Stimulated activated CD8-positive, alpha-beta memory T cell treated with anti-CD3 and anti-CD28 coated beads, Interleukin-4, amount 100 ng/mL, for 48 hours (primary cell): ENCODE measurements at regions not wholly inside any gene's neighbourhood (a gene's known extent, or its start where the extent isn't known, plus 50 kb on each side); places are given as distances from the start of the nearest gene placed in this dataset.
"Not testable (repeated sequence)": the region's sequence is repeated elsewhere in the genome, so short reads cannot be mapped to it uniquely, and the experiment has no call there.

Experiments used
- DNase-seq: peaks from one replicate; pipeline ENCODE4 v3.0.0-alpha.2; 2020

DNA sequence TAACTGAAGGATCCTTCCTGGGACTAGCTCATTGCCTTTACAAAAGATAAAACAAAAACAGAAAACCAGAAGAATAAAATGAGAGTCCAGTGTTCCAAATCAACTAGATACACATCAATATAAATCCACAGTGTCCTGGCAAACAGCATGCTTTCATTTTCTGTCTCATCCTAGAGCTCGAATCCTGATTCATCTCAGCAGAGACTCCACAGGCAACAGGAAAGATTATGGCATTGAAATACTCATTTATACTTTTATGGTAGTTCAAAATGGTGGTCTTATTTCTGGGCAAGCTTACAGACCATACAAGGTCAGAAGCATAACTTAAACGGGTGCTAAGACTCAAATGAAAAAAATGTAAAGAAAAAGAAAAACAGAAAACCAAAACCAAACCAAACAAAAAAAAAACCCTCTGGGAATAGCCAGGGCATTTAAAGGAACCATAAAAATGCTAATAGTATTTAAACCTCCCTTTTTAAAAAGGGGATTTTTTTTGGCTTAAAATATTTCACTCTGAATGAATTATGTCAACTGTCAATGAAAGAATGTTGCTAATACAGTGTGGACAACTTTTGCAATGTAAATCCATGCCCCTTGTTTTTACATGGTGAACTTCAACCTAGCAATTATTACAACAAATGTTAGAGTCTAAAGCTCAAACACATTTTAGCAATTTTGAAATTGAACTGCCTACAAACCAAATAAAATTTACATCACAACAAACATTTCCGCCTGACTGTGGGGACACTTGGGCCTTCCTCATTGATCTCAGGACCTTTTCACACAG lies 57.9 kb downstream of the GPR101 start:
- DNase-seq, result no peak

DNA sequence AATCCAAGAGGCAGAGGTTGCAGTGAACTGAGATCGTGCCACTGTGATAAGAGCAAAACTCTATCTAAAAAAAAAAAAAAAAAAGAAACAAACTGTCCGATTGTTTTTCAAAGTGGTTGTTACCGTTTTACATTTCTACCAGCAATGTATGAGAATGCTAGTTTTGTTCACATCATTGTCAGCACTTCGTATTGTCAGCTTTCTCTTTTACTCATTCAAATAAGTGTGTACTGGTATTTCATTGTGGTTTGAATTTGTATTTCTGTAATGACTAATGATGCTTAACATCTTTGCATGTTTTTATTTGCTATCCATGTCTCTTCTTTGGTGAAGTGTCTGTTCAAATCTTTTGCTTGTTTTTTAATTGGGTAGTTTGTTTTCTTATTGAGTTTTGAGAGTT lies 65.8 kb downstream of the GPR101 start:
- no peak for DNase-seq

DNA sequence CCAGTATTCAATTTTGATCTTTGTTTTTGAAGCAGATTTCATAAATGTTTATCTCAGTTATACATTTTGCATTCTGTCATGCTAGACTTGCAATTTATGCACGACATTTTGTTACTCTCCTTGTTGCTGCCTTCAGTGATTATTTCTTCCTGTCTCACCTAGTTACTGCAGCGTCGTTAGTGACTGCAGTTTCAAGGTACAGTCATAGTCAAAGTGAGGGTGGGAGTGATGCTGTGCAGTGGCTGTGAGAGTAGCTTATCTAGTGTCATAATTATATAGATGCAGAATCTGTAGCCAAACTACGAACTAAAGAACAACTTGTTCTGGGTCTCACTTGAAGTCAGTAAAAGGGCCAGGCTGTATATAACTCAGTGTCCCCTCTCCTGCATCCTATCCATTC lies 69.8 kb downstream of the GPR101 start:
- DNase-seq, result no peak

DNA sequence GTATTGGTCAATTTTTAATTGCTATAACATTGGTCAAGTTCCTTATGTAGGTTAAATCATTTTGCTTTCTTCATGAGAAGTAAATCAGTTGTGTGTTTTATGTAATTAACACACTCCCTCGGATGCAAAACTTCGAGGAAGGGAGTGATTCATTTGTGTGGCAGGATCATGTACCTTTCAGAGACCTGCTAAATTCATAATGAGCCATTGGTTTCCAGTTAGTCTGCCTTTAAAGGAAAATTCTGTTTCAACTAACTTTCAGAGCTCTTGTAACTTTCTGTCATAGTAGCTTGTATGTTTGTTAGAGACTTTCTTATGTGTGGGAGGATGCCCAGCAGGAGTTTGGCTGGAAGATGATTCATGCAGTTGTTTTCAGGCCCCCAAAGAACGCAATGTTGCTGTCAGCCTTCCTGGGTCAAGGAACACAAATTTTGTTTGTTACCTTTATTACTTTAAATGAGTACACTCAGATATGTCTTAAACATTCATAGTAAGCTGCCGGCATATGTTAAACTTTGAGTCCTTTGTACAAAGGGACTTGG lies 72.1 kb downstream of the GPR101 start:
- no peak for DNase-seq

DNA sequence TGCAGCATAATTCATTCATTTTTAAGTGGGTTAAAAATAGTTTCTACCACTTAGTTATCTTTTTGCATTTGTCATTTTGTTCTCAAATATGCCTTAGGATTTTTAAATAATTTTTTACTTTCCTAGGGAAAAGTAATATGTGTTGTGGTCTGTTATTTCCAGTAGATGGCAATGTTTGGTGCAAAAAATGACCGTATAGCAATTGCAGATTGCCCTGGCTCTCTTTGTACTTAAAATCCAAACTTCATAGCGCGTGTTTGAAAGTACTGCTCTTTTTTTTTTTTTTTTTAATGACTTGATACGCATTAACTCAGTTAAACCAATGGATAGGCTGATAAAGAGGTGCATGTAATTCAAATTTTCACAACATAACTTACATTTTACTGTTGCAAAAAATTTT lies 74.4 kb upstream of the RBMX start:
- DNase-seq, result no peak

DNA sequence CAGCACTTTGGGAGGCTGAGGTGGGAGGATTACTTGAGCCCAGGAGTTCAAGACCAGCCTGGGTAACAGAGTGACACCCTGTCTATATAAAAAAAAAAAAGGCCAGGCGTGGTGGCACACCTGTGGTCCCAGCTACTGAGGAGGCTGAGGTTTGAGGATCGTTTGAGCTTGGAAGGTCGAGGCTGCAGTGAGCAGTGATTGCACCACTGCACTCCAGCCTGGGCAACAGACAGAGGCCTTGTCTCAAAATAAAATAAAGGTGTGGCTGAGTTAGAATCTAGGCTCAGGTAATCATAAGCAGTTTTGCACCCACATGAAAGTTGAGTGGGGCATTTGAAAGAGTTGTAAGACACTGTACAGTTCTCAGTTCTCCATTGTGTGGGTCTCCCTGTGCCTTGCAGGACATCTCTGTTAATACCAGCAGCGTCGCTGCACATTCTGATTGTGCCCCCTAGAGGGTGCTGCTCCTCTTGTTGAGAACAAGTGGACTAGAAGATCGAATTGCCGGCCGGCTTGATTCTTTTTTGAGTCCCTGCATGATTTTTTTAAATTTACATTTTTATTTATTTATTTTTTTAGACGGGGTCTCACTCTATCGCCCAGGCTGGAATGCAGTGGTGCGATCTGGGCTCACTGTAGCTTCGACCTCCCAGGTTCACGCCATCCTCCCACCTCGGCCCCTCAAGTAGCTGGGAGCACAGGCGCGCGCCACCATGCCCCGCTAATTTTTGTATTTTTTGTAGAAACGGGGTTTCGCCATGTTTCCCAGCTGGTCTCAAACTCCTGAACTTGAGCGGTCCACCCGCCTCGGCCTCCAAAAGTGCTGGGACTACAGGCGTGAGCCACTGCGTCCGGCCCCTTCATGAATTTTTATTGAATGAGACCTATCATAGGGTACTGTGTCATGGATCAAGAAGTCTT lies 73.6 kb upstream of the RBMX start:
- DNase-seq, result peak; percentile 68

DNA sequence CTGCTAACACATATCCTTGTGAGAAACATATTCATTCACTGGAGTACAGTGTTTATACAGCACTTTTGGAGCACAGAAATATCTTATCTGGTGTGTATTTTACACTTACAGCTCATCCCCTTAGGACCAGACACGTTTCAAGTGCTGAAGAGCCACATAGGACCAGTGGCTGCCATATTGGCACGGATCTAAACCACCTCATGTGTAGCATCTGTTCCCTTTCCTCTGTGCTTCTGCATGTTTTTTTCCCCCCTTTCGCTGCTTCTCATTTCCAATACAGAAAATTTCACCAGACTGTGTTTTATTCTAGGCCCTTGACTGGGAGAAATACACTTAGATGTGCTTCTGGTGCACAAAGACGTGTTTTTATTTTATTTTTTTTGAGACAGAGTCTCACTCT lies 69.7 kb upstream of the RBMX start:
- DNase-seq, result no peak

DNA sequence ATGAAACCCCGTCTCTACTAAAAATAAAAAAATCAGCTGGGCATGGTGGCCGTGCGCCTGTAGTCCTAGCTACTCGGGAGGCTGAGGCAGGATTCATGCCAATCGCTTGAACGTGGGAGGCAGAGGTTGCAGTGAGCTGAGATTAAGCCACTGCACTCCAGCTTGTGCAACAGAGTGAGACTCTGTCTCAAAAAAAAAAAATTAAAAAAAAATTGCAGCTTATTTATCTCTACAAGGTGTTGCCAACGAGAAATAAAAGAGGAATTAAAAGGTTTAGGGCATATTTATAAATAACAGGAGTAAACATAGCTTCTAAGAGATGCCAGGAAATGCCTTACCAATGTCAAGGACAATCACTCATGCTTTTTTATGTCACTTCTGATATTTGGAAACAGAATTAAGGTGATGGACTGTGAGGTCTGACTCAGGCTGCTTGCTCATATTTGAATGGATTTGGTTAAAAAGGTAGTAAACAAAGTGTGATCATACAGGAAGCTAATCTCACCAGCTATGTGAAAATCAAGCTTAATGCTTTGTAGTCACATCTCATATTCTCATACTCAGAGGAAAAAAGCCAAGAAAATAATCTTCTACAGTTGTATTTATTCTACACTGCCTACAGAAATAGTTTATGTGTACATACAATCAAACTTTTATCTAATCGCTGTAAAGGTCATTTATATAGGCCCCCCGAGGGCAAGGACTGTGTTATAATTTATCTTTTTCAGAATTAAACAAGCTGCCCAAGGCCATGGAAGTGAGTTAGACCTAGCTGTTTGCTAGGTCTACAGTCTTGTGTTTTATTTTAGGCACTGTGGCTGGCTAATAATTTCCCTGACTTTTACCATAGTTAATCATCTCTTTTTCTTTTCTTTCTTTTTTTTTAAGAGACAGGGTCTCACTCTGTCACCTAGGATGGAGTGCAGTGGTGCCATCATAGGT lies 61.1 kb upstream of the RBMX start:
- no peak for DNase-seq

DNA sequence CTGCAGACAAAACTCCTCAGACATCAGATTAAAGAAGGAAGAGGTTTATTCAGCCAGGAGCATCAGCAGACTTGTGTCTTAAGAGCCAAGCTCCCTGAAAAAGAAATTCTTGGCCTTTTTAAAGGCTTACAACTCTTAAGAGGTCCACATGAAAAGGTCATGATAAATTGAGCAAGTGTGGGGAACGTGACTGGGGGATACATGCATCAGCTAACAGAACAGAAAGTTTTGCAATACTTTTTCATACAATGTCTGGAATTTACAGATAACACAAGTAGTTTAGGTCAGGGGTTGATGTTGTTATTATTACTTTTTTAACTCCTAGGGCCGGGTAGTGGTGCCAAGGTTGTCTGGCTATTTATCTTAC lies 55.6 kb upstream of the RBMX start:
- DNase-seq, result no peak

DNA sequence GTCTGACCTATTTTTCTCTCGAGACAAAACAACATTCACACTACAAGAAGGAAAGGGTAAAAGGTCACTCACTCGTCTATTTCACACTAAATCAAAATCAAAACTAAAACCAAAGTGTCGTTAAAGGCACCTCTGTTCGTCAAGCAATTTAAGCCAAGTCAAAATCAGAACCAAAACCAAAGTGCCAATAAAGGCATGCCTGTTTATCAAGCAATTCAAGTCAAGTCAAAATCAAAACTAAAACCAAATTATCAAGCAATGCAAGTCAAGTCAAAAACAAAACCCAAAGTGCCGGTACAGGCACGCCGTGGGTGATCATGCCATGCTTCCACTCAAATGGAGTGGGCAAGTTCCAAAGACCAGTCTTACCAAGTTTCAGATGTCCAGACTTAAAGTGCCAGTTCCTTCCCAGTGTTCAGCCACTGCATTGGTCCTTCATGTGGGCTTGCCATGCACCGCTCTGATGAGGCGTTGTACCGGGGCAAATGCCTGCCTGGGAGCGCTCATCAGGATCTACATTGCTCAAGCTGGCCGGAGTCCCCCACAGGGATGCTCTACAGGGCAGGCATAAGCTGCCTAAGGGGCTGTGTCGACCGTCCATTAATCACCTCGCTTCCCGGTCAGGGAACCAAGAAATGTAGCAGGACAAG lies 55.1 kb upstream of the RBMX start:
- DNase-seq, result not testable (repeated sequence)

DNA sequence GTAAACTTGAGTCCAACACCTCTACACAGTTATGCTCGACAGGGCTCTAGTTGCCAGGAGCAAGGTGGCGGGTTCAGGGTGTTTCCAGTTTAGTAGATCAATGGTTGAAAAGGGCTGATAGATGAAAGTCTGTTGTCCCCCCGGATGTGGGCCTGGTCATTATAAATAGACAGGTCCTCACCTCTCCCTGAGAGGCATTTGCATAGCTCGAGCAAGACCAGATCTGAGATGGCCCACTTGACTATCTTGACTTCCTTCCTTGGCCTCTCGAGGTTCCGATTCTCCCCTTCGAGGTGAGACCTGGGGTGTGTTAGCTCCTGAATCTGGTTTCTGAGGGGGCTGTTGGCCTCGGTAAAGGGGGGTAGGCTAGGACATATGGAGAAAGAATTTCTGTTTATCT lies 54.1 kb upstream of the RBMX start:
- not testable (repeated sequence) for DNase-seq

DNA sequence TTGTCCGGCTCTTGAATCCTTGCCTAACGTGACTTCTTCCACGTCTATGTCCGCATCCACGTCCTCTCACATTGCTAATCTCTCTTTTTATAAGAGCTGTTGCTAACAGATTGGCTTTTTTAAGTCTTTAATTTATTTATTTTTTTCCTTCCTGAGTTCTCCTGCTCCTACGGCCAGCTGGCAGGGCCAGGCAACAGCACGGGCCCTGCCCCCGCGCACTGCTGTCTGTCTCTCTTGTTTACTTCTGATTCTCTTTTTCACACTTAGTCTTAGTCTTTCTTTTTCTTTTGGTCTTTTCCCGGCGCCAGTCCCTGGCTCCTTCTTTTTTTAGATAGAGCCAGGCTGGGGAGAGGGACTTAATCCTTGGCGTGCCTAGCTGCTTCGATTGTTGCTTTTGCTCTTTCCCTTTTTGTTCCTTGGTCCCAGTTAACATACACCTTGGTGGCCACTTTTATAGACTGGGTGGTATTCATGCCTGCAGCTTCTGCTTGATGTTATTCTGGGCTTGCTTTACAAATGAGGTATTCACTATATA lies 53.2 kb upstream of the RBMX start:
- no peak for DNase-seq

DNA sequence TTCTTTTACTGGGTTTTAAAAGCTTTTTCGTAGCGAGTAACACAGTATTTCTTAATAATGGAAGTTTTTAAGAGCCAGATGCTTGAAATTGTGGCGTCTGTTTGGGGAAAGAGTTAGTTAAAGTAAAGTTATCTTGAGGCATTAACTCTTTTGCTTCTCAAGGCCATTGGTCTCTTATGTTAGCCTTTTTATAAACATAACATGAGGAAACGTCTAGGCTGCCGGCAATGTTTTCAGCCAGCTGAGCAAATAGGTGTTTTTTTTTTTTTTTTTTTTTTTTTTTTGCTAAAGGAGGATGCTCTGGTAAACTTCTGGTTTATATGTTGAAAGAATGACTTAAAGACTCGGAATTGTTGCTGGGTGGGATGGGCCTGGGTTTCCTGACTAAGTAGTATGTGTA lies 51.1 kb upstream of the RBMX start:
- no peak for DNase-seq
